NOMO-1 treated with dmso at 0.1 percent for 144 hours (cell line): ENCODE measurements at regions not wholly inside any gene's neighbourhood (a gene's known extent, or its start where the extent isn't known, plus 50 kb on each side); places are given as distances from the start of the nearest gene placed in this dataset.

Experiments
- DNase-seq: peaks from one replicate; lab custom pipeline; 2025; ENCODE audit not compliant: unreplicated experiment; lab: John Stamatoyannopoulos, UW

GRCh38 chrX:8869812-8870211 lies 68.6 kb upstream of the FAM9A start:
- DNase-seq, result no peak

- DNase-seq, result no peak
Observed at GRCh38 chrX:8868906-8869305, 67.7 kb upstream of the FAM9A start.

GRCh38 chrX:8868070-8868773 lies 67.0 kb upstream of the FAM9A start:
- DNase-seq, result no peak

GRCh38 chrX:8867406-8867805 lies 66.2 kb upstream of the FAM9A start:
- no peak for DNase-seq

GRCh38 chrX:8864161-8864560 lies 63.0 kb upstream of the FAM9A start:
- no peak for DNase-seq

- DNase-seq, result no peak
Observed at GRCh38 chrX:8861908-8862307, 60.7 kb upstream of the FAM9A start.

- DNase-seq, result no peak
Observed at GRCh38 chrX:8851231-8851886, 50.2 kb upstream of the FAM9A start.
